GM12865 (cell line): ENCODE measurements at regions not wholly inside any gene's neighbourhood (a gene's known extent, or its start where the extent isn't known, plus 50 kb on each side); places are given as distances from the start of the nearest gene placed in this dataset.

Experiments used
- DNase-seq: peaks from one replicate; pipeline ENCODE4 v3.0.0; 2010; ENCODE audit warnings: low read depth
- H3K4me3 ChIP-seq: 2 replicates; pipeline ENCODE4 v1.5.1; 2011; ENCODE audit warnings: mild to moderate bottlenecking, low read depth, low read length, control low read depth
- TF ChIP-seq, protein P1 (sequence below): IDR thresholded peaks from 2 replicates; pipeline ENCODE4 v1.5.1; 2011; ENCODE audit warnings: low read length, control low read depth, low read depth, inconsistent platforms; ENCODE audit not compliant: insufficient read depth; ENCODE audit errors: missing control alignments

DNA sequence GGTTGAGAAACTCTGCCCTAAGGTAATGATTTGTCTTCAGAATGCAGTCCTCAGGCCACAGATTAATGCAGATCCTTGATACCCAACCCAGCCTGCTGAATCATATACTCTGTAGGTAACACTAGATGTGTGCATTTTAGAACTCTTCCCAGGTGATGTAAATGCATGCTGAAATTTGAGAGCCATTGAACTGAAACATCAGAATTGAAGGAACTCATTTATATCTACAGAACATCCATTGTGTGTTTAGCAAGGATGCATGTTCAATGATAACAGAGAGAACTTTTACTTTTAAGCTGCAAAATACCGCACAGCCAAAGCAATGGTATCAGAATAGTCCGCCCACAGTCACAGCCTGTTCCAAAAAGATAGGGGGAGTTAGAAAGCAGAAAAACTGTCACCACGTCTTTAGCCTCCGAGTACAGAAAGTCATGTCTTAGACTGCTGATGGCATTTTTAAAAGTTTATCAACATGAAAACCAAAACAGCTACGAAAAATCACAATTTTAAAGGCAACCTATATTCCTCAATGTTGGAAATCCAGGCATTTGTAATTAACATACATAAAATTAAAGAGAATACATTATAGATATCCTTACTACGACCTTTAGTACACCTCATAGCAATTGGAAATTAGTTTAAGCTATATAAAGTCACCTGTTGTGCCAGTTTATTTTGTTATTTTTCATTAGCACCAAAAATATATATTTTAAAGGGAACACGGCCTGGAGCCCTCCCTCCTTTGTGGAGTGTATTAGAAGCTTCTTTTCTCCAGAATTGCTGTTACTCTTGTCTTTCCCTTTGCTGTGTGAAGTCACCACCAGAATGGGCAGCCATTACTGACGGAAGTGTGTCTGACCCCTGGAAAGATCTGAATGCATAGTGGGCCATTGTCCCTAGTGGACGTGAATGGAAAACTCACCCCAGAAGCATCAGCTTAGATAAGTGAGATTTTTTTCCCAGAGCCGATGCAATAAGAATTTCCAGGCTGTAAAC is 65.8 kb upstream of the PRKAR2B start:
- no peak overlapping the region for H3K4me3 ChIP-seq
- TF ChIP-seq, protein P1, sequence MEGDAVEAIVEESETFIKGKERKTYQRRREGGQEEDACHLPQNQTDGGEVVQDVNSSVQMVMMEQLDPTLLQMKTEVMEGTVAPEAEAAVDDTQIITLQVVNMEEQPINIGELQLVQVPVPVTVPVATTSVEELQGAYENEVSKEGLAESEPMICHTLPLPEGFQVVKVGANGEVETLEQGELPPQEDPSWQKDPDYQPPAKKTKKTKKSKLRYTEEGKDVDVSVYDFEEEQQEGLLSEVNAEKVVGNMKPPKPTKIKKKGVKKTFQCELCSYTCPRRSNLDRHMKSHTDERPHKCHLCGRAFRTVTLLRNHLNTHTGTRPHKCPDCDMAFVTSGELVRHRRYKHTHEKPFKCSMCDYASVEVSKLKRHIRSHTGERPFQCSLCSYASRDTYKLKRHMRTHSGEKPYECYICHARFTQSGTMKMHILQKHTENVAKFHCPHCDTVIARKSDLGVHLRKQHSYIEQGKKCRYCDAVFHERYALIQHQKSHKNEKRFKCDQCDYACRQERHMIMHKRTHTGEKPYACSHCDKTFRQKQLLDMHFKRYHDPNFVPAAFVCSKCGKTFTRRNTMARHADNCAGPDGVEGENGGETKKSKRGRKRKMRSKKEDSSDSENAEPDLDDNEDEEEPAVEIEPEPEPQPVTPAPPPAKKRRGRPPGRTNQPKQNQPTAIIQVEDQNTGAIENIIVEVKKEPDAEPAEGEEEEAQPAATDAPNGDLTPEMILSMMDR, result no peak
- DNase-seq, result no peak

DNA sequence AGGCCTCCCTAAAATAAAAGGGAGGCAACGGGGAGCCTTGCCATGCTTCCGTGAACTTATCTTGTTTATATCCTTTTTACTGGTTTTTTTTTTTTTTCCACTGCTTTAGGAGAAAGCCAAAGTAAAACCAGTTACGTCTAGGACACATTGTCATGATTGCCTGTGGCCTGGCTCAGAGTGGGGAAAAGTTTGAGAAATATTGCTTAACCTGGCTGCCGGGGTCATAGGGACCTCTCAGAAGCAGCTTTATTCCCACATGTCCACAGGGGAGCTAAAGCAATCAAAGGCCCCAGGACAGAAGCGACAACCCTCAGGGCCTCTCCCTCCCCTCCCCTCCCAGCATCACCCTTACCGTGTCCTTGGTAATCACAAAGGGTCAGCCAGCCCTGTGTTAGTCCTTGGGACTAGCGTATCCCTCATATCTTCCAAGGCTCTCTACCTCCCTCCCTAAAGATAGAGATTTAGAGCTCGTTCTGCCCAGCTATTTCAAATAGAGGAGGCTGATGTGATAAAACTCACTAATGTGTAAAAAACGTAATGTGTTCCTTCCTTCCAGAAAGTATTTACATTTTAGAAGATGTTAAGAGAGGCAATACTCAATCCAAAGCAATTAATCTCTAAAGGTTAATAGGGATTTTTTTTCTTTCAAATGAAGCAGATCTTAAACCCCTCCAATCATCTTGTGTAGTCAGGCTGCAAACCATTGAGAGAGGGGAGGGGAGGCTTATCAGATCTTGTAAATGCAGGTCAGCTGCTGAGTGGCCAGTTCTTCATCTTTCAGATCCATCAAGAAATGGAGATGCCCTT is 64.8 kb upstream of the PRKAR2B start:
- no peak for DNase-seq
- TF ChIP-seq, protein P1, result no peak
- no peak overlapping the region for H3K4me3 ChIP-seq

DNA sequence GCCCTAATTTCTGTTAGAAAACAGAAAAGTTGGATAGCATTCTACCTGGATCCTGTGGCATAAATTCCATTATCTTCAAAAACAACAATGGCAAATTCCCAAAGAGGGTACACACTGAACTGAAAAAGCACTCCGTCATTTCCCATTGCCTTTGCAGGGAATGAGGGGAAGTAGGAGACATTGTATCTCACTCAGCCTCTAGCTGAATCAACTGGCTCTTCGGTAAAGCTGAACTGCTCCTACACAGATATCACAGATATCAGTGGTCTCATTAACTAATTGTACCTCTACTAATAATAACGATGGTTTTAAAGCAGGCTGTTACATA is 64.2 kb upstream of the PRKAR2B start:
- no peak overlapping the region for H3K4me3 ChIP-seq
- TF ChIP-seq, protein P1, result no peak
- DNase-seq, result no peak

DNA sequence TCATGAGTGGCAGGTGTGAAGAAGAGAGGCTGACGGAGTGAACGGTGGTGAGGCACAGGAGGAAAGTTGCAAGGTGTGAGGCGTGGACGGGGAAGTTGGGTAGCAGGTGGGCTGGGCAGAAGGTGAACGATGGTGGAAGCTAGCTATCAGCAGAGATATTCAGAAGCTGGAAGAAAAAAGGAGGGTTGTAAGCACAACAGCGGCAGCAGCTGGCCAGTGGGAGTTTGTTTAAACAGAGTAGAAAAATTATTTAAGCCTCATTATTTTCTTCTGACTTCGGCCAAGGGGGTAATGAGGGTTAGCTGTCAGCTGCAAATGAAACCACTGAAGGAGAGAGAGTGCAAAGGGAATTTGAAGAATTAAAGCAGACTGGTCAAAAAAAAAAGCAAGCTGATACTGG is 62.1 kb upstream of the PRKAR2B start:
- H3K4me3 ChIP-seq, result no peak overlapping the region
- TF ChIP-seq, protein P1, result no peak
- no peak for DNase-seq

DNA sequence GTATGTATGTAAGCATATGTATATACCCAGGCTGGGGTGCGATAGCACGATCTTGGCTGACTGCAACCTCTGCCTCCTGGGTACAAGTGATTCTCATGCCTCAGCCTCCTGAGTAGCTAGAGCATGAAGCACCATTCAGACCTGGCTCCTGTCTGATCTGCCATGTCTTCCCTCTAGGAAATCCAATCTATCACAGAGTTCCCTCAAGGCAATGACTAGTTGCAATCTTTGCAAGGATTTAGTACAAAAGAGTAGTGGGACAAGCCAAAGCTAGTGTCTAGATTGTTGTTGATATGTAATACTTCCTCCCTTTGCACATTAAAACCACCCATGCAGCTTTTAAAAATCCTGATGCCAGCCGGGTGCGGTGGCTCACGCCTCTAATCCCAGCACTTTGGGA is 60.5 kb upstream of the PRKAR2B start:
- TF ChIP-seq, protein P1, result no peak
- H3K4me3 ChIP-seq, result no peak overlapping the region
- DNase-seq, result no peak

DNA sequence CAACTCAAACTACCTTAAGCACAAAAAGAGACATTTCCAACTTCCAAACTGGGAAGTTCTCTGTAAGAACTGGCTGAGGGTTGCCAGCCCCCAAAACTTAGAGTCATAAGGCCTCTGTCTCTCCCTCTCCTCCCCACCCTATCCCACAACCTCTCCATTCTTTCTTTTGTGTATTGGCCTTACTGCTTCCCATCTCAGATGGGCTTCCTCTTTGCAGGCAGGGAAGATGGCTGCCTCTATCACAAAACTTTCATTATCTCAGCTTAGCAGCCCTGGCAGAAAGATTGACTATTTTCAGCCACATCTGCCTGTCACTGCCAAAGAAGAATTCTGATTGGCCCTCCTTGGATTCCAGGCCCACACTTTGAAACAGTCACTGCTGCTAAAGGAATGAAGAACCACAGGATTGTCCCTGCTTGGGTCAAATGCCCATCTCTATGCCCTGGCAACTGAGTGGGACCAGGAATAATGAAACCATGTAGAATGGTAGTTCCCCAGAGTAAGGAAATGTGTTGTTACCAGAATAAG is 58.0 kb upstream of the PRKAR2B start:
- no peak for DNase-seq
- TF ChIP-seq, protein P1, result no peak
- H3K4me3 ChIP-seq, result no peak overlapping the region
